GM12864 (cell line): ENCODE measurements at regions not wholly inside any gene's neighbourhood (a gene's known extent, or its start where the extent isn't known, plus 50 kb on each side); places are given as distances from the start of the nearest gene placed in this dataset.

Experiments
- DNase-seq: peaks from one replicate; pipeline ENCODE4 v3.0.0-alpha.2; 2011; ENCODE audit warnings: low read depth
- H3K4me3 ChIP-seq: 2 replicates; pipeline ENCODE4 v1.5.1; 2011; ENCODE audit warnings: mild to moderate bottlenecking, low read depth, low read length, control low read depth
- TF ChIP-seq, protein P1 (sequence below): IDR thresholded peaks from 2 replicates; pipeline ENCODE4 v1.5.1; 2011; ENCODE audit warnings: low read depth, mild to moderate bottlenecking, moderate library complexity, low read length, control low read depth, inconsistent platforms; ENCODE audit errors: missing control alignments

DNA sequence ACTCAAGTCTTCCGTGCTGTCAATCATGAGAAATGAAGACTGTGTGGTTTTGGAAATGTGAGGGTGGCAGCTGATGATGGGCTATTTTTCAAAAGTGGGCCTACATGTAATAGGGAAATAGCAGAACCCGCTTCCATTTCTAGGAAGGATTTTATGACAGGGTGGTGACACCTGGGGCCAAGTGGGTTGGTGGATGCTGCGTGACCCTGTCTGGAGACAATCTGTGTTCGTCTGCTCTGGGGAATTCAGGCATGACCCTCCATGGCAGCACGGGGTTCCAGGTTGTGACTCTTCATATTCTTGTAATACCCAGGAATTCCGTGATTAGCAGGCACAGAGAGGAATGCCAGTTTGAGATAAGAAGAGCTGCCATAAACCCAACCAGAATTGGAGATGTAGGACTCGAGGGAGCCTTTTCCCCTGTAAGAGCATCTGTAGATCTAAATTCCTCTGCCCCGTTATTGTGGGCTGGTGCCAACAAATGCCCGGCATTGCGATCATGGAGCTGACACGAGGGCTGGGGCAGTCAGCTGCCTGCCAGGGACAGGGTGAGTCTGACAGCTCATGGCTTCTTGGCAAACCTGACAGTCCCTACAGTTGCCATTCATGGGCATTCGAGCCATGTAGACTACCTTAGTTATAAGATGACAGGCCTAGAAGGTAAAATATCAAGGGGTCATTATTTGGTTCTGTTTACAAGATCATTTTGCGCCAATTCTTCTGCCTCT, 279.7 kb downstream of the GADD45G start:
- no peak for DNase-seq
- H3K4me3 ChIP-seq, result no peak overlapping the region
- TF ChIP-seq, protein P1, sequence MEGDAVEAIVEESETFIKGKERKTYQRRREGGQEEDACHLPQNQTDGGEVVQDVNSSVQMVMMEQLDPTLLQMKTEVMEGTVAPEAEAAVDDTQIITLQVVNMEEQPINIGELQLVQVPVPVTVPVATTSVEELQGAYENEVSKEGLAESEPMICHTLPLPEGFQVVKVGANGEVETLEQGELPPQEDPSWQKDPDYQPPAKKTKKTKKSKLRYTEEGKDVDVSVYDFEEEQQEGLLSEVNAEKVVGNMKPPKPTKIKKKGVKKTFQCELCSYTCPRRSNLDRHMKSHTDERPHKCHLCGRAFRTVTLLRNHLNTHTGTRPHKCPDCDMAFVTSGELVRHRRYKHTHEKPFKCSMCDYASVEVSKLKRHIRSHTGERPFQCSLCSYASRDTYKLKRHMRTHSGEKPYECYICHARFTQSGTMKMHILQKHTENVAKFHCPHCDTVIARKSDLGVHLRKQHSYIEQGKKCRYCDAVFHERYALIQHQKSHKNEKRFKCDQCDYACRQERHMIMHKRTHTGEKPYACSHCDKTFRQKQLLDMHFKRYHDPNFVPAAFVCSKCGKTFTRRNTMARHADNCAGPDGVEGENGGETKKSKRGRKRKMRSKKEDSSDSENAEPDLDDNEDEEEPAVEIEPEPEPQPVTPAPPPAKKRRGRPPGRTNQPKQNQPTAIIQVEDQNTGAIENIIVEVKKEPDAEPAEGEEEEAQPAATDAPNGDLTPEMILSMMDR, result no peak

DNA sequence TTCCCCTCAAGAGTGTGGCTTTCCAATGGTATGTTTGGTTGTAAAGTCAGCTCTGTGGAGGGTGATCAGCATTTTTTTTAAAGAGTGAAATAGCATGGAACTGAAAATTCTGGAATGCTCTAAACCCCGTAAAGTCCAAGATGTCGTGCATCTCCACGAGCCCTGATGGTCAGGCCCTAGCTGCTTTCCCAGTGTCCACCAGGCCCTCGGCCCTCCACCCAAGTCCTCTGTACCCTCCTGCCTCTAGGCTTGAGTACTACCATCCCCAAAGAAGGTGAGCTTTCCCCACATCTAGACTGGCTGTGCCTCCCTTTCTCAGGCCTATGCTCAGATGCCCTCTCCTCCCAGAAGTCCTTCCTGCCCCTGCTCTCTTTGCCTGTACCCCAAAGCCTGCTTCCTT, 280.3 kb downstream of the GADD45G start:
- DNase-seq, result no peak
- TF ChIP-seq, protein P1, result no peak
- no peak overlapping the region for H3K4me3 ChIP-seq

DNA sequence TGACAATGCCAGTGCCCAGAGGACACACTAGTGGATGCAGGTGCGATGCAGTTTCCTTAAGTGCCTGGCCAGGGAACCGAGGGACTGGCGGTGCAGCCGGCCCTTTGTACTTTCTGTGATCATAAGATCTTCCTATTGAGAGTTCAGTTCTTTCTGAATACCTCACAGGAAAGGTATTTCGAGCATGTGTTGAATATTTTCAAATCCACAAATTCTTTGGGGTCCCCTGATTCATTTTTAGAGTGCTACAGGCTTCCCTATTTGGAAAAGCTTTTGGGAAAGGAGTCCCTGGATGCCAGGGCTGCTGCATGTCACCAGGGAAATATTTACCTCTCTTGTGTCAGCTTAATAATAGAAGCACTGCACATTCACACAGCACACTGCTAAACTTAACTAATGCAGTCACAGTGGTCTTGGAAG, 281.5 kb downstream of the GADD45G start:
- no peak for DNase-seq
- TF ChIP-seq, protein P1, result no peak
- no peak overlapping the region for H3K4me3 ChIP-seq

DNA sequence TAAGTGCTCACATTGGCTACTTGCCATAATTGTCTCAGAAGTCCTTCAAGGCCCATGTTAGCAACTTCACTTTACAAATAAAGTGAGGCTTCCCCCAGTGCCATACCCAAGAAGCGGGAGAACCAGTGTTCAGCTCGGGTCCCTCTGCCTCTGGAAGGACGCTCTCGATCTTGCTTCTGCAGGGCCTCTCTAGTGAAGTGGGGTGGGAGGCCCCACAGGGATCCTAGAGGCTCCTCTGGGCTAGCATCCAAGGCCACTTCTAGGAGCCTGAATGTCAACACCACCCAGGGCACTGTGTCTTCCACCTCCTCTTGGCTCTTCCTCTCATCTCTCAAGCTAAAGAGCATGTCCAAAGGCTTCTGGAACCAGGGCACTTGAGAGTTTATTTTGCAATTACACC, 282.5 kb downstream of the GADD45G start:
- no peak for DNase-seq
- H3K4me3 ChIP-seq, result no peak overlapping the region
- TF ChIP-seq, protein P1, result no peak

DNA sequence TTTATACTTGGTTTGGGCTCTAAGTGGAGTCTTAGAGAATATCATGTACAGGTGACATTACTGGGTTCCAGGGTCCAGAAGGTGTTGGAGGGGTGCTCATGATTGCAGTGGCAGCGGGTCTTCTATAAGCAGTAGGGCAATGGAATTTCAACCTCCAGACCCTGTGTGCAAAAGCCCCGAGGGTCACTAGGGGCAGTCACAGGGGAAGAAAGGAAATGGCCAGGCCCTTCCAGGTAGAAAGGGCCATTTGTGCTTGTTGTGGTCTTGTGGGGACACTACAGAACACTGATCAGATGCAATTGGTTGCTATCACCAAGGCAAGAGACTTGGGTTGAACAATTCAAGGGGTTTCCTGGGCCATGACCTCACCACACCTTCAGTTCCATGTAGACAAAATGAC, 283.4 kb downstream of the GADD45G start:
- TF ChIP-seq, protein P1, result no peak
- H3K4me3 ChIP-seq, result no peak overlapping the region
- DNase-seq, result no peak

GRCh38 chr9:89888677-89889076, 283.9 kb downstream of the GADD45G start:
- no peak for DNase-seq
- no peak overlapping the region for H3K4me3 ChIP-seq
- TF ChIP-seq, protein P1, result no peak

DNA sequence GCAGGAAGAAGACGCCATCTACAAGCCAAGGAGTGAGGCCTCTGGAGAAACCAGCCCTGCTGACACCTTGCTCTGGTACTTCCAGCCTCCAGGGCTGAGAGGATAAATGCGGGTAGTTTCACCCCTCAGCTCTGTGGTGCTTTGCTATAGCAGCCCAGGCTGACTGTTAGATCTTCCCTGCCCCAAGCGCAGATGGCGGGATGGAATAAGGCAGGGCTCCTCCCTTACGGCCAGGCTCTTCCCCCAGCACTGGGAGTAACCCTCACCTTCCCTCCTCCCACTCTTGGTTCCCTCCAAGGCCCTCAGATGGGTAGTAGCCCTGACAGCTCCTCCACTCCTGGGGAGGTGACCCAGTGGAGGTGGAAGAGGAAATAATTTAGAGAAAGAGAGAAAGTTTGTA, 285.1 kb downstream of the GADD45G start:
- TF ChIP-seq, protein P1, result no peak
- H3K4me3 ChIP-seq, result no peak overlapping the region

More for the DNA sequence above, 285.1 kb downstream of the GADD45G start:
- DNase-seq, result no peak
